Activated CD8-positive, alpha-beta T cell treated with anti-CD3 and anti-CD28 coated beads for 36 hours (primary cell): ENCODE measurements at regions not wholly inside any gene's neighbourhood (a gene's known extent, or its start where the extent isn't known, plus 50 kb on each side); places are given as distances from the start of the nearest gene placed in this dataset.
"Not testable (repeated sequence)": the region's sequence is repeated elsewhere in the genome, so short reads cannot be mapped to it uniquely, and the experiment has no call there.

ENCODE experiments used
- ATAC-seq: fragments of 200-7000 bp; cut with Tn5 transposase; one replicate; pipeline ENCODE4 v1.10.0; 2021; ENCODE audit warnings: mild to moderate bottlenecking, moderate library complexity
- CTCF ChIA-PET: fragments of 350-600 bp; sonication (Branson Sonifier 250); formaldehyde crosslinking; loops from one replicate; lab custom pipeline; 2021; ENCODE audit warnings: antibody characterized with exemption; lab: Charles Lee
- POLR2A ChIA-PET: fragments of 350-600 bp; sonication (Branson Sonifier 250); formaldehyde crosslinking; loops from one replicate; lab custom pipeline; 2021; ENCODE audit warnings: antibody characterized with exemption; lab: Charles Lee
- DNase-seq: peaks from one replicate; pipeline ENCODE4 v3.0.0-alpha.2; 2020
- H3K27ac Mint-ChIP-seq: one replicate; pipeline ENCODE4 v1.8.0; 2021; ENCODE audit warnings: mild to moderate bottlenecking, mixed read lengths
- H3K27me3 Mint-ChIP-seq: one replicate; pipeline ENCODE4 v1.8.0; 2021; ENCODE audit warnings: mixed read lengths
- H3K36me3 Mint-ChIP-seq: one replicate; pipeline ENCODE4 v1.8.0; 2021; ENCODE audit warnings: low read depth, mixed read lengths
- H3K4me1 Mint-ChIP-seq: one replicate; pipeline ENCODE4 v1.8.0; 2021; ENCODE audit warnings: low read depth, mixed read lengths
- H3K4me3 Mint-ChIP-seq: one replicate; pipeline ENCODE4 v1.8.0; 2021; ENCODE audit warnings: mild to moderate bottlenecking, moderate library complexity, mixed read lengths
- H3K9me3 Mint-ChIP-seq: one replicate; pipeline ENCODE4 v1.8.0; 2021; ENCODE audit warnings: mixed read lengths
- intact Hi-C: fragments of 100-400 bp; cut with micrococcal nuclease; formaldehyde crosslinking; loops from one replicate; pipeline ENCODE4 v1.10.0; 2022
- TF ChIP-seq, protein P1 (sequence below): fragments of 200-600 bp; IDR thresholded peaks from one replicate; pipeline ENCODE4 v1.8.0; 2022; ENCODE audit warnings: antibody characterized with exemption, mild to moderate bottlenecking

- POLR2A ChIA-PET = interaction anchor here (1.0 to 1.4 kb wide), 2 partner anchors 12 to 54 kb away, joined by 3 read pairs; no protein-coding TSS in a partner anchor
- H3K4me3 Mint-ChIP-seq, H3K9me3 Mint-ChIP-seq, H3K36me3 Mint-ChIP-seq, H3K27me3 Mint-ChIP-seq, intact Hi-C loops, H3K27ac Mint-ChIP-seq: not testable (repeated sequence)
- TF ChIP-seq, protein P1, sequence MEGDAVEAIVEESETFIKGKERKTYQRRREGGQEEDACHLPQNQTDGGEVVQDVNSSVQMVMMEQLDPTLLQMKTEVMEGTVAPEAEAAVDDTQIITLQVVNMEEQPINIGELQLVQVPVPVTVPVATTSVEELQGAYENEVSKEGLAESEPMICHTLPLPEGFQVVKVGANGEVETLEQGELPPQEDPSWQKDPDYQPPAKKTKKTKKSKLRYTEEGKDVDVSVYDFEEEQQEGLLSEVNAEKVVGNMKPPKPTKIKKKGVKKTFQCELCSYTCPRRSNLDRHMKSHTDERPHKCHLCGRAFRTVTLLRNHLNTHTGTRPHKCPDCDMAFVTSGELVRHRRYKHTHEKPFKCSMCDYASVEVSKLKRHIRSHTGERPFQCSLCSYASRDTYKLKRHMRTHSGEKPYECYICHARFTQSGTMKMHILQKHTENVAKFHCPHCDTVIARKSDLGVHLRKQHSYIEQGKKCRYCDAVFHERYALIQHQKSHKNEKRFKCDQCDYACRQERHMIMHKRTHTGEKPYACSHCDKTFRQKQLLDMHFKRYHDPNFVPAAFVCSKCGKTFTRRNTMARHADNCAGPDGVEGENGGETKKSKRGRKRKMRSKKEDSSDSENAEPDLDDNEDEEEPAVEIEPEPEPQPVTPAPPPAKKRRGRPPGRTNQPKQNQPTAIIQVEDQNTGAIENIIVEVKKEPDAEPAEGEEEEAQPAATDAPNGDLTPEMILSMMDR = peak; percentile 21
- DNase-seq (peak; percentile 43), ATAC-seq (peak; percentile 39)
- CTCF ChIA-PET = interaction anchor here (0.8 to 2.0 kb wide), 9 partner anchors 8 to 41 kb away, joined by 3 to 8 read pairs (median 3); no protein-coding TSS in a partner anchor
- H3K4me1 Mint-ChIP-seq = peaks cover 34% of the 10 kb centered on the region
These were observed 72.8 kb upstream of the SORL1 start for GRCh38 chr11:121379145-121379810.

DNA sequence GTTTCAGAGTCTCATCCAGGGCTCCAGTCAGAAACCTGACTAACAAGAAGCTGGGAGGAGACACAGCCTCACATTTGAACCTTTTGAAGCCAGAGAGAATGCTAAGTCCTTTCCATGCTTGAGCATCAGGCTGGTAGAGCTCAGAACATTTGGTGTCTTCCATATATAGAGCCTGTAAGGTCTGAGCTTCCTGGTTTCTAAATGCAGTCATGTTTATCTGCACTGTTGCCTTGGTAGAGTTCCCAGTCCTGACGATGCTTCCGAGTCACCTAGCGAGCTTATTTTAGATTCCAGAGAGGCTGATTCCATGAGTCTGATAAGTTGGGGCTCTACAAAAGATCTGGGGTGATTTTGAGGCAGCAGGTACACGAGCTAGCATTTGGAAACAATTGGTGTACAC lies 68.4 kb upstream of the SORL1 start:
- ChIA-PET POLR2A (interaction anchor here (1.5 to 1.7 kb wide), 2 partner anchors 10 to 11 kb away, joined by 4 to 5 read pairs; no protein-coding TSS in a partner anchor), CTCF (no interaction called here)
- H3K4me1 Mint-ChIP-seq = peaks cover 13% of the 10 kb centered on the region
- intact Hi-C loops = no loop called here
- H3K27me3 Mint-ChIP-seq = no peaks in the 10 kb centered on the region
- ATAC-seq (no peak), DNase-seq (no peak)
- TF ChIP-seq, protein P1 = no peak
- no peak overlapping the region for H3K27ac Mint-ChIP-seq
- no peak overlapping the region for H3K4me3 Mint-ChIP-seq
- no peaks in the 10 kb centered on the region for H3K36me3 Mint-ChIP-seq
- H3K9me3 Mint-ChIP-seq = no peaks in the 10 kb centered on the region

DNA sequence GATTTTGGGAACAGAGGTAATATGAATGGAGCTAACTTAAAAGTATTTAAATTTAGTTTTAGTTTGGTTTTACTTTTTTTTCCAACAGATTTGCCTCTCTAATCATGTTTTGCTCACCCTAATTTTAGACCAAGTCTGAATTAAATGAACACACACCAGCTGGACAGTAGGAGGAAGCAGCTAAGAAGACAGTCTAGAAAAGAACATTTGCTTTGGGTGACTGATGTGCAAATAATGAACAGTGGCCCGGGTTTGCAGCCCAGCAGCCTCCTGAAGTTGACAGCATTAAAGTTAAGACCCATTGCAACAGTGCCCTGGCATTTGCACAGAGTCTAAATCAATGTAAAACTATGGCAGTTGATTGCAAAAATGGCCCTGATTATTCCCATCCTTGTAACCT lies 66.4 kb upstream of the SORL1 start:
- no peaks in the 10 kb centered on the region for H3K9me3 Mint-ChIP-seq
- TF ChIP-seq, protein P1 = no peak
- no peak overlapping the region for H3K4me3 Mint-ChIP-seq
- no peaks in the 10 kb centered on the region for H3K36me3 Mint-ChIP-seq
- no peaks in the 10 kb centered on the region for H3K27me3 Mint-ChIP-seq
- ChIA-PET CTCF (interaction anchor here (0.9 kb wide), 1 partner anchor 22 kb away, joined by 3 read pairs; no protein-coding TSS in a partner anchor), POLR2A (interaction anchor here (1.7 kb wide), 1 partner anchor 8 kb away, joined by 5 read pairs; no protein-coding TSS in a partner anchor)
- no peak for DNase-seq
- no peak for ATAC-seq
- H3K4me1 Mint-ChIP-seq = no peaks in the 10 kb centered on the region
- H3K27ac Mint-ChIP-seq = no peak overlapping the region
- intact Hi-C loops = no loop called here
